GM12878 (cell line): ENCODE measurements at regions not wholly inside any gene's neighbourhood (a gene's known extent, or its start where the extent isn't known, plus 50 kb on each side); places are given as distances from the start of the nearest gene placed in this dataset.

ENCODE experiments used
- CREB1 ChIP-seq: IDR thresholded peaks from 2 replicates; pipeline ENCODE4 v1.6.1; 2012; ENCODE audit warnings: low read depth, mild to moderate bottlenecking, inconsistent platforms
- CTCF ChIP-seq, 3 experiments: IDR thresholded peaks in 2 of 3; conservative IDR thresholded peaks in 1 of 3; 2 replicates each; pipeline ENCODE4 v1.5.1; 2011; ENCODE audit warnings: low read depth in 3 of 3, low read length in 3 of 3, mild to moderate bottlenecking in 3 of 3, control low read depth in 2 of 3, moderate library complexity in 2 of 3, inconsistent platforms in 1 of 3, mixed read lengths in 1 of 3; ENCODE audit not compliant: control insufficient read depth in 2 of 3, insufficient read depth in 1 of 3; ENCODE audit errors: extremely low read depth in 1 of 3
- EP300 ChIP-seq, 2 experiments: fragments of 150-350 bp in 1 of 2; IDR thresholded peaks; 2 replicates each; pipeline ENCODE4 v1.6.1; 2011 to 2012; ENCODE audit warnings: low read depth in 2 of 2, low read length in 2 of 2, borderline replicate concordance in 1 of 2, improper control_type of control experiment in 1 of 2, inconsistent platforms in 1 of 2; ENCODE audit not compliant: control insufficient read depth in 1 of 2
- EZH2 ChIP-seq: IDR thresholded peaks from 2 replicates; pipeline ENCODE4 v1.6.1; 2012; ENCODE audit warnings: low read depth, mild to moderate bottlenecking, control low read depth, inconsistent platforms, low read length, borderline replicate concordance; ENCODE audit not compliant: control insufficient read depth
- NR2C2 ChIP-seq: IDR thresholded peaks from 2 replicates; pipeline ENCODE4 v1.6.1; 2011; ENCODE audit warnings: borderline replicate concordance, low read depth; ENCODE audit not compliant: control insufficient read depth, insufficient read length
- RAD21 ChIP-seq: IDR thresholded peaks from 2 replicates; pipeline ENCODE4 v1.6.1; 2011; ENCODE audit warnings: mild to moderate bottlenecking, low read depth, low read length, moderate library complexity; ENCODE audit not compliant: insufficient read depth
- SP1 ChIP-seq: IDR thresholded peaks from one replicate; pipeline ENCODE4 v1.6.1; 2011; ENCODE audit warnings: low read depth, low read length
- TARDBP ChIP-seq: IDR thresholded peaks from 2 replicates; pipeline ENCODE4 v1.6.1; 2016; ENCODE audit warnings: borderline replicate concordance

DNA sequence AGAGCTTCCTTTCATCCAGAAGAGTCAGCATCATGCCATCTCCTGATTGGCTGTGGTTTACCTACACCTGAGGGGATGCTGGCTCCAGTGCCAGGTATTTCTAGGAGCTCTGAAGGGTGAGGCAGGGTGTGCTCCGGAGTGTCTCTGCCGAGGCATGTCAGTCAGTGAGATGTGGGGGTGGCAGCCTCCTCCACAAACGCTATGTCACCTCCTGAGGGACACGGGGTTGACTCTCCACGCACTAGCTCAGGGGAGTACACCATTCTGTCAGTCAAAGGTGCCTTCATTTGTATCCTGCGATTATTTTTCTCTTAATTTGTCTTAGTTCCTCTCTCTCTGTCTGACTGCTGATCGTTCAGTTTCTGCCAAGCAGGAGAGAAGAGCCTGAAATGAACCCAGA is 604.5 kb downstream of the VRK1 start:
- TF ChIP-seq TARDBP (no peak), EP300 (IDR thresholded peaks at IDR 0.05; ENCODE audit: borderline replicate concordance in 1 of 2, control insufficient read depth in 1 of 2, low read depth in 2 of 2, low read length in 2 of 2) (no peak), NR2C2 (no peak), CREB1 (no peak), EZH2 (no peak), SP1 (no peak), RAD21 (no peak), CTCF (IDR thresholded peaks at IDR 0.05 in 2 of 3, conservative IDR thresholded peaks at IDR 0.05 in 1 of 3; ENCODE audit: control insufficient read depth in 2 of 3, extremely low read depth in 1 of 3, insufficient read depth in 1 of 3, low read depth in 3 of 3, low read length in 3 of 3) (no peak)
